GM10266 (cell line): ENCODE measurements at regions not wholly inside any gene's neighbourhood (a gene's known extent, or its start where the extent isn't known, plus 50 kb on each side); places are given as distances from the start of the nearest gene placed in this dataset.

Source experiments
- DNase-seq: peaks from one replicate; pipeline ENCODE4 v3.0.0; 2012; ENCODE audit errors: extremely low spot score
- TF ChIP-seq, protein P1 (sequence below): IDR thresholded peaks from 2 replicates; pipeline ENCODE4 v1.5.1; 2012; ENCODE audit warnings: mild to moderate bottlenecking, low read depth; ENCODE audit not compliant: control insufficient read depth, insufficient read depth; ENCODE audit errors: missing control alignments

DNA sequence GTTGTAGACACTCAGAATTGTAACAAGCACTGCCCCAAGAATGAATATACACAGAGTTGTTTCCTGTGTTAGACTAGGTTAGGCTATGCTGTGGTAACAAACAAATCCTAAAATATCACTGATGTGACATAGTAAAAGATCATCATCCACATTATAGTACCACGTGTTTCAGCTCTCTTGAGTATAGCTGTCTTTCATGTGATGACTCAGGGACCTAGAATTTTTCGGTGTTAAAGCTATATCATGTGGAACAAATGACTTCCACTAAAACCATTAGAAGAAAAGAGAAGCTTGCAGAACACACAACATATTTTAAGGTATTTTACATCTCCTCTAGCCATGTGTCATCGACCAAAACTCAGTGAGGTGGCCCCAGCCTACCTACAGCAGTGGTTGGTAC, 307.9 kb upstream of the RBMS3 start:
- DNase-seq, result no peak
- TF ChIP-seq, protein P1, sequence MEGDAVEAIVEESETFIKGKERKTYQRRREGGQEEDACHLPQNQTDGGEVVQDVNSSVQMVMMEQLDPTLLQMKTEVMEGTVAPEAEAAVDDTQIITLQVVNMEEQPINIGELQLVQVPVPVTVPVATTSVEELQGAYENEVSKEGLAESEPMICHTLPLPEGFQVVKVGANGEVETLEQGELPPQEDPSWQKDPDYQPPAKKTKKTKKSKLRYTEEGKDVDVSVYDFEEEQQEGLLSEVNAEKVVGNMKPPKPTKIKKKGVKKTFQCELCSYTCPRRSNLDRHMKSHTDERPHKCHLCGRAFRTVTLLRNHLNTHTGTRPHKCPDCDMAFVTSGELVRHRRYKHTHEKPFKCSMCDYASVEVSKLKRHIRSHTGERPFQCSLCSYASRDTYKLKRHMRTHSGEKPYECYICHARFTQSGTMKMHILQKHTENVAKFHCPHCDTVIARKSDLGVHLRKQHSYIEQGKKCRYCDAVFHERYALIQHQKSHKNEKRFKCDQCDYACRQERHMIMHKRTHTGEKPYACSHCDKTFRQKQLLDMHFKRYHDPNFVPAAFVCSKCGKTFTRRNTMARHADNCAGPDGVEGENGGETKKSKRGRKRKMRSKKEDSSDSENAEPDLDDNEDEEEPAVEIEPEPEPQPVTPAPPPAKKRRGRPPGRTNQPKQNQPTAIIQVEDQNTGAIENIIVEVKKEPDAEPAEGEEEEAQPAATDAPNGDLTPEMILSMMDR, result no peak

DNA sequence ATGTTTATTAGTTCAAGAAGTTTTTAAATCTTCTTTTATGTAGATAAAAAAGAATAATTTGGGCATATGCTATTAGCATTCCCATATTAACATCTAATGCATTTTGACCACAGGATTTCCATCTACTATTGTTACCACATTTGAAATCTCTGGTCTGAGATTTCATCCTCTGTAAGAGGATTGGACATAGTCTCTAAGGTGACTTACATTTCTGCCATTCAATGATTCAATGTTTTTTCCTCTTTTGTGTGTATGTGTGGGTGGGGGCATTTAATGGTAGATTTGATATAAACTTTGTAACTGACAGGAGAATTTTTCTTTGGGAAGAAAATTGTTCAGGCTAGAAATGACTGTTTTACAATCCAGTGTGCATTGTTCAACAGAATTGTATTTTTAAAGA, 307.3 kb upstream of the RBMS3 start:
- no peak for DNase-seq
- TF ChIP-seq, protein P1, result no peak

DNA sequence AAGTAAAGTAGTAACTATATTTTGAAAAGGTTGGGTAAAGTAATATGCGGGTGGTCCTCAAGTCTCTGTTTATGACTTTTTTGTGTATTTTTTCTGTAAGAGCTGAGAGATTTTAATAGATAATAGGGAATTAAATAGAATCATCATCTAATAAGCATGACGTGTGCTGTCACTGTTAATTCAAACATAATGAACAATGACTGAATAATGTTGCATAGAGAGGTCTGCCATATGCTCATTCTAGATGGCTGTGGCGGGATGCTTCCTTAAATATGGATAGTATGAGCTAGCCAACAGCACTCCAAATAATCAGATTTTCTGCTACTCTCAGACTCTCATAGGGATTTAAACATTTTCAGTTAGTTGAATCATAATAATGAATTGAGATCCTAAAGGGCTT, 302.8 kb upstream of the RBMS3 start:
- no peak for DNase-seq
- TF ChIP-seq, protein P1, result no peak

DNA sequence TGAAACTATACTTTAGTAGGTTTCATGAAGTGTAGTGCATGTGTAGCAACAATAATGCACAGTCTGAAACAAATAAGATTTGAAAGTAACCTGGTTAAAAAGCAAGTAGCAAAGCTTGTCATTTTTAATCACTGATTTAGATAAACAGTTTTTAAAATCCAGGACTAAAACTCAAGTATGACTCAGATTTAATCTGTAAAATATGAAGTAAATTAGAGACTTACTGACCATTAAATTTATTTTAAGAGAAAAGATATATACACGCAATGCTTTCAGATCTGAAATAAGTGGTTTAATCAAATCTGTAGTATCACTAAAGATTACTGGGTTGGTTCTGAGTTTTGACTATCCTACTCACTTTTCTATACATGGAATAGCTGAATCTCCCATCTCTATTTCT, 300.7 kb upstream of the RBMS3 start:
- TF ChIP-seq, protein P1, result no peak

DNA sequence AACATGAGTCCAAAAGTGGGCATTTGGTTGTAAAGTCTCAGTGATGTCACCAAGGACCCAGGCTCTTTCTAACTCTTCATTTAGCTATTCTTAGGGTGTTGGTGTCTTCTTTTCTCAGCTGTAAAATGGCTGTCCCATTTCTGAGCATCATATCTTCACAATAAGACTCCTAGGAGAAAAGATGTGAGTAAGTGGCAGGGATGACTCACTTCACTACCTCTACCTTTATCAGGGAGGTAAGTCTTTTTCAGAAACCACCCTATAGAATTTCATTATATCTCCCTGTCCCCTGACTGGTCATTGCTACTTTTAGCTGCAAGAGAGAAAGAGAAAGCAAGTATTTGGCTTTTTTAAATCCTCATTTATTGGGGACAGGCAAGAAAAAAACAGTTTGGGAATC, 300.2 kb upstream of the RBMS3 start:
- no peak for DNase-seq
- TF ChIP-seq, protein P1, result no peak

More for the DNA sequence above, 300.7 kb upstream of the RBMS3 start:
- DNase-seq, result no peak

DNA sequence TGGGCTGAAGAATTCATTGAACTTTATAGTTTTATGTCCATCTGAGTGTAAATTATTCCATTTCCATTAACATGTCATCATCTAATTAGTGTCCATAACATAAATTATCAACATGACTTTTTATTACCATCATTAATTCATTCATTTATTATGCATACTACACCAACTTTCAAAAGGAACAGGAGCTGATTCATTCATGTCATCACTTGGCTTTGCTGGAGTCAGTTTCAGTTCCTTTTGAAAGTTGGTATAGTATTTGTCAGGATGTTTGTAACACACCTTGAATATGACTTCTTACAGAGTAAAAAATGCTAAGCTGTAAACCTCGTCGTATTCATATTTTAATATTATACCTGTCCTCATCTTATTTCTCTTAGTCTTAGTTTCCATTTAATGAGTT, 298.0 kb upstream of the RBMS3 start:
- DNase-seq, result no peak
- TF ChIP-seq, protein P1, result no peak

DNA sequence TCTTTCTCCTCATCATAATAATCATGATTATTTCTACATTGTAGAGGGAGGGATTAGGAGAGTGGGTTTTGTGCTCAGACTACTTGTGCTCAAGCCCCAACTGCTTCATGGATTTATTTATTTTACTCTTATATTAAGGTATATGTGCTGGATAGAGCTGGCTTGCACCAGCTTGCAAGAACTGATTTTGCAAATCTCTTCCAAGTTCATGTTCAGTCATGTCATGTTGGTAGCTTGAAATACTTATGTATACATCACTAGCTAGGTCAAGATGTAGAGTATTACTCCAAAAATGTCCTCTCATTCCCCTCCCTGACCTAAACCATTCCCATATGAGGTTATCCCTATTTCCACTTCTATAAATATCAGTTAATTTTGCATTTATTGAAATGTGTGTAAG, 293.9 kb upstream of the RBMS3 start:
- TF ChIP-seq, protein P1, result no peak
- no peak for DNase-seq

DNA sequence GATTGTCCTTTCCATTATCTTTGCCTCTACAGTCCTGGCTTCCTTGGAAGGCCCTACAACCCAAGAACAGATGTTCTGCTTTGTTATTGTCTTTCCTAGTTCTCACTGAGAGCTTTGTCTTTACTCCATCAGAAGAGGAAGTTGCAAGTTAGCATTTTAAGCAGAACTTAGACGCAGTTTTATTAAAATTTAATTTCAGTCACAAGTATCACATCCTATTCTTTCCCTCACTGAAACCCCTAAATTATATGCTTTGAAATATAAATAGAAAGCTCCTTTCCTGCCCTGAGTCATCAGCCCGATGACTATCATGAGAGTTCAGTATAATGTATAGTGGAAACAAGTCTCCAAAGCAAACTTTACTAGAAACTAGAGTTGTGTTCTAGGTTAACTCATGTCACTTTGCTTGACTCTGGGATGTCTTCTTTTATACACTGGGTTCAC, 291.2 kb upstream of the RBMS3 start:
- peak; percentile 12 for DNase-seq
- TF ChIP-seq, protein P1, result no peak
